Activated CD8-positive, alpha-beta memory T cell treated with anti-CD3 and anti-CD28 coated beads for 4 hours (primary cell): ENCODE measurements at regions not wholly inside any gene's neighbourhood (a gene's known extent, or its start where the extent isn't known, plus 50 kb on each side); places are given as distances from the start of the nearest gene placed in this dataset.

Experiments
- DNase-seq, 2 donors: peaks; one replicate each; pipeline ENCODE4 v3.0.0-alpha.2; 2020; ENCODE audit warnings: low read depth in 2 of 2

GRCh38 chr12:14148489-14149270, 167.3 kb upstream of the GRIN2B start:
- no peak for DNase-seq

GRCh38 chr12:14153803-14154202, 172.4 kb upstream of the GRIN2B start:
- DNase-seq: no peak

- no peak for DNase-seq
Observed at GRCh38 chr12:14156606-14157005, 175.2 kb upstream of the GRIN2B start.

- no peak for DNase-seq
Observed at GRCh38 chr12:14157088-14157747, 175.8 kb upstream of the GRIN2B start.

DNA sequence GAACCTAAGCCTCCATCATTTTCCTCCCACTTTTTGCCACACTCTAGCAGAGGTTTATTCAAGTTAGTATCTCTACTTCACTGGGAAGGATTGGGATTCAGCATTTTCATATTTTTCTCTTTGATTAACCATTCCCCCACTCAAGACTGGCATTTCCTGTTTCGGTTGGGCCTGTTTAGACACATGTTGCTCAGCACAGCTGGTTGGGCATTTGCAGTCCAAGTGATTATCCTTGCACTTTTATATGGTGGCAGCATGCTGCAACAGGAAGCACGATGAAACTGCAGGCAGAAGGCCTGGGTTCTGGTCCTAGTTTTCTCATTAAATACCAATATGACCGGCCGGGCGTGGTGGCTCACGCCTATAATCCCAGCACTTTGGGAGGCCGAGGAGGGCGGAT, 182.9 kb upstream of the GRIN2B start:
- no peak for DNase-seq

- DNase-seq: peak in 1 of 2 donors; percentile 5
Observed at GRCh38 chr12:14167005-14167628, 185.7 kb upstream of the GRIN2B start.

DNA sequence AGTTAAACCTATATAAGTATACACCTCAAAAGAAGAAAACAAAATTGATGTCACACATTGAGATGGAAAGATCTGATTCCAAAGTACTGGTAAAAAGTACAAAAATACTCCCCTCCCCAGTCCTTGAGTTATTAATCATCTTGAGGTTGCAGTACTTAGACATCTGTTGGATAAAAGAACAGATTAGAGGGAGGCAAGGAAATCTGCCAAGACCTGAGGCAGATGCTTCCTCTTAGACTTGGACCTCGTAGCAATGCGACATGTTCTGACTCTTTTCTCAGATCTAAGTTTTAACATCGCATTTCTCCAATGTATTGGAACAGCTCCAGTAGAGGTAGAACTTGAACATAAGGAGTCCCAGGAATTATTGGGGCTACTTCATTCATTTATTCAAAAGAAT, 187.9 kb upstream of the GRIN2B start:
- DNase-seq: no peak

DNA sequence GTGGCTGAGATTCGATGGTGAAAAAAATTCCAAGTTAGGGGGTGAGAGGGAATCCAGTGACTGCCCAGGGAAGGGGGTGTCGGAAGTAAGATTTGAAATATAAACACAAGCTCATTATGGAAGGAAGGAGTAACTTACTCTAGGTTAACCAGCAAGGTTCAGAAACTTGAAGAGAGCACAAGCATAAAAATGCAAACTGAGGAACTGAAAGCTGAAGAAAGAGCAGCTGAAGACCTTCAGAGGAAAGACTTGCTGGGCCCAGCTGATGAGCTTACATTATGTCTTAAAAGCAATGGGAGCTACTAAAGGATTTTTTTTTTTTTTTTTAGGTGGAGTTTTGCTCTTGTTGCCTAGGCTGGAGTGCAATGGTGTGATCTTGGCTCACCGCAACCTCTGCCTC, 189.7 kb upstream of the GRIN2B start:
- no peak for DNase-seq

GRCh38 chr12:14175206-14175605, 190.3 kb upstream of the ATF7IP start:
- DNase-seq: no peak

DNA sequence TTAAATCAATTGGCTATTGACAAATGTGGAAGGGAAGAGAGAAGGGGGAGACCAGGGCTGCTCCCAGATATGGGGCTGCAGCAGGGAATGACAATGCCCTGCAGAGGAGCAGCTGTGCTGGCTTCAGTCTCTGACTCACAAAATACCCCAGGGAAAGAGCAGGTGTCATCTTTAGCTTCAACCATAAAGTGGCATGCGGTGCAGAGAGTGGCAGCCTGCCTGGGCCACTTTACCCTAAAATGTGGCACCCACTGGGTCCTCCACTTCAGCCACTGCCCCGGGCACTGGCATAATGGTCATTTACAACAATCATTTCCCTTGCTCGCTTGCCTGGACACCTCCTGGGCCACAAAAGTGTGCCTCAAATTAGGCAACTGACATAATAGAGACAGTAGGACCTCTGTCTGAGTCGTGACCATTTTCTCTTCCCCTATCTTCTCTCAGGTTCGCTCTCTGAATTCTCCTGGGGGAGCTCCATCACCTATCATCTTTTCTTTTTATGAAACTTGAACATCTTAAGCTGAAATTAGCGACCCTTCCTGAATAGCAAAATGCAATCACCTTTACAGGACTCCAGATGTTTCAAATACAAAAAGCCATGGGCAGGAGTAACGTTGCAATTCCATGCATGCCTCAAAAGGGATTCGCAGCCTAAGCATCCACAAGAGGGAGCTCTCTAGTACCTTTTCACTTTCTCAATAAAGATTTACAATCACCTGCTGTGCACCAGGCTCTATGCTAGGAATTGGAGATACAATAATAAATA, 179.9 kb upstream of the ATF7IP start:
- no peak for DNase-seq

GRCh38 chr12:14186193-14186502, 179.3 kb upstream of the ATF7IP start:
- DNase-seq: no peak

GRCh38 chr12:14187002-14187401, 178.5 kb upstream of the ATF7IP start:
- no peak for DNase-seq

- DNase-seq: no peak
Observed at GRCh38 chr12:14187966-14188365, 177.5 kb upstream of the ATF7IP start.

GRCh38 chr12:14188744-14189143, 176.7 kb upstream of the ATF7IP start:
- DNase-seq: no peak

DNA sequence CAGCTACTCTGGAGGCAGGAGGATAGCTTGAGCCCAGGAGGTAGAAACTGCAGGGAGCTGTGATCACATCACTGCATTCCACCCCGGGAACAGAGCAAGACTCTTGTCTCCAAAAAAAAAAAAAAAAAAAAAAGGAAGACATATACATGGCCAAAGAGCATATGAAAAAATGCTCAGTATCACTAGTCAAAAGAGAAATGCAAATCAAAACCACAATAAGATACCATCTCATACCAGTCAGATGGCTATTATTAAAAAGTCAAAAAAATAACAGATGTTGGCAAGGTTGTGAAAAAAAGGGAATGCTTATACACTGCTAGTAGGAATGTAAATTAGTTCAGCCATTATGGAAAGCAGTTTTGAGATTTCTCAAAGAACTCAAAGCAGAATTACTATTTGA, 174.8 kb upstream of the ATF7IP start:
- no peak for DNase-seq

GRCh38 chr12:14191612-14192011, 173.9 kb upstream of the ATF7IP start:
- DNase-seq: no peak

GRCh38 chr12:14193639-14194038, 171.8 kb upstream of the ATF7IP start:
- DNase-seq: no peak

GRCh38 chr12:14194572-14194971, 170.9 kb upstream of the ATF7IP start:
- no peak for DNase-seq

GRCh38 chr12:14199455-14200198, 165.9 kb upstream of the ATF7IP start:
- no peak for DNase-seq

DNA sequence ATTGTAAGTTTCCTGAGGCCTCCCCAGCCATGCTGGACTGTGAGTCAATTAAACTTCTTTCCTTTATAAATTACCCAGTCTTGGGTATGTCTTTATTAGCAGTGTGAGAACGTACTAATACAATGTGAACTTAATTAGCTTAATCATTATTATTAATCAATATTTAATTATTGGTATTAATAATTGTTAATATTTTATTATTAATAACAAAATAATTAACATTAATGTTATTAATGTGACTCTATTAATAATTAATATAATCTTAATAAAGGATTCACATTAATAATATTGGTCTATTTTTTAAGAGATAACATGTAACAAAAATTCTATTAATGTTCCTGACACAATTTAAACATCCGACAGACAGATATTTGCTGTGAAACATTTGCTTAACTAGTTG, 164.9 kb upstream of the ATF7IP start:
- no peak for DNase-seq

DNA sequence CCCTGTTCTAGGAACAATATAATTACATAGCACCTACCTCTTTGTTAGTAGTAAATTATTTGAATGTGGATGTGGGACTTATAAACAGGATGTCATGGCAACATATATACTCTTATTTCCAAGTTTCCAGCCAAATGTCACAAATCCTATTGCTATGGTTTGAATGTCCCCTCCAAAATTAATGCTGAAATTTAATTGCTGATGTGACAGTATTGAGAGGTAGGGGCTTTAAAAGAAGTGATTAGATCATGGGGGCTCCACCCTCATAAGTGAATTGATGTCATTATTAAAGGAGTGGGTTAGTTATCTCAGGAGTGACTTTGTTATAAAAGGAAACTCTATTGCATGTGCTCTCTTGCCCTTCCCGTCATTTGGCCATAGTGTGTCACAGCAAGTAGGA, 164.2 kb upstream of the ATF7IP start:
- DNase-seq: no peak
